Spleen (tissue), 7 donors: ENCODE measurements at regions not wholly inside any gene's neighbourhood (a gene's known extent, or its start where the extent isn't known, plus 50 kb on each side); places are given as distances from the start of the nearest gene placed in this dataset.

Experiments used
- POLR2AphosphoS5 ChIP-seq, 3 donors: sonication (generic); formaldehyde crosslinking; IDR thresholded peaks; one replicate each; pipeline ENCODE4 v1.5.1; 2017; ENCODE audit warnings: antibody characterized with exemption in 3 of 3
- TF ChIP-seq, protein P1 (sequence below), 11 experiments: fragments of 200-600 bp in 7 of 11; fragments of 450-650 bp in 4 of 11; sonication (generic) in 4 of 11; IDR thresholded peaks in 8 of 11; conservative IDR thresholded peaks in 3 of 11; 1 replicate in 7 of 11; 2 replicates in 4 of 11; pipeline versions ENCODE4 v1.4.0 to v1.8.0; 2016 to 2021; ENCODE audit warnings: antibody characterized with exemption in 11 of 11, inconsistent platforms in 4 of 11, mild to moderate bottlenecking in 1 of 11
- donor health status: DM: no; HTN: no; CAD: no; lungs with moderate emphysema.
- donor health status: DM: no; HTN: no; CAD: no.
- donor health status: DM: no; HTN: no; CAD: no.

DNA sequence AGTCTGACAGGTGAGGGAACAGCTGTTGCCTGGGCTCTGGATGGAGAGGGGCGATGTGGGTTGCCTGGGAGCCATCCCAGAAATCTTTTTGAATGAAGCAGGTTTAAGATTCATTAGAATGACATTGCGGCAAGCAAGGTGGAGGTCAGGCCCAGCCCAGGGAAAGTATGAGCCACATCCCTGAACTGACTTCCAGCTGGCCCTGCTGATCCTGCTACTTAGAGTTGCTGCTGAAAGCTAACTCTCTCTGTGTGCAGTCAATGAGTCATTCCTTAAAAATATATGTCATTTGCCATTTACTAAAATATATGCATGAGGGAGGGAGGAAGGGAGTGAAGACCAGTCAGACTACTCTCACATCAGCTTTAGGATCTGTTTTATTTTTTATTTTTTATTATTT is 54.3 kb upstream of the RAB3GAP2 start:
- TF ChIP-seq POLR2AphosphoS5 (IDR thresholded peaks at IDR 0.05) = no peak
- TF ChIP-seq, protein P1, sequence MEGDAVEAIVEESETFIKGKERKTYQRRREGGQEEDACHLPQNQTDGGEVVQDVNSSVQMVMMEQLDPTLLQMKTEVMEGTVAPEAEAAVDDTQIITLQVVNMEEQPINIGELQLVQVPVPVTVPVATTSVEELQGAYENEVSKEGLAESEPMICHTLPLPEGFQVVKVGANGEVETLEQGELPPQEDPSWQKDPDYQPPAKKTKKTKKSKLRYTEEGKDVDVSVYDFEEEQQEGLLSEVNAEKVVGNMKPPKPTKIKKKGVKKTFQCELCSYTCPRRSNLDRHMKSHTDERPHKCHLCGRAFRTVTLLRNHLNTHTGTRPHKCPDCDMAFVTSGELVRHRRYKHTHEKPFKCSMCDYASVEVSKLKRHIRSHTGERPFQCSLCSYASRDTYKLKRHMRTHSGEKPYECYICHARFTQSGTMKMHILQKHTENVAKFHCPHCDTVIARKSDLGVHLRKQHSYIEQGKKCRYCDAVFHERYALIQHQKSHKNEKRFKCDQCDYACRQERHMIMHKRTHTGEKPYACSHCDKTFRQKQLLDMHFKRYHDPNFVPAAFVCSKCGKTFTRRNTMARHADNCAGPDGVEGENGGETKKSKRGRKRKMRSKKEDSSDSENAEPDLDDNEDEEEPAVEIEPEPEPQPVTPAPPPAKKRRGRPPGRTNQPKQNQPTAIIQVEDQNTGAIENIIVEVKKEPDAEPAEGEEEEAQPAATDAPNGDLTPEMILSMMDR (IDR thresholded peaks at IDR 0.05 in 8 of 11, conservative IDR thresholded peaks at IDR 0.05 in 3 of 11) = no peak
